ENCODE measurements at regions not wholly inside any gene's neighbourhood (a gene's known extent, or its start where the extent isn't known, plus 50 kb on each side); places are given as distances from the start of the nearest gene placed in this dataset.

- no peak for TF ChIP-seq CTCF (IDR thresholded peaks at IDR 0.05)
- TF ChIP-seq EP300 (IDR thresholded peaks at IDR 0.05), result no peak
- no peak for TF ChIP-seq POLR2A (IDR thresholded peaks at IDR 0.05)
Observed at GRCh38 chr4:111267786-111268185, 644.9 kb upstream of the PITX2 start.
